Right lung (tissue), 2 donors: ENCODE measurements at regions not wholly inside any gene's neighbourhood (a gene's known extent, or its start where the extent isn't known, plus 50 kb on each side); places are given as distances from the start of the nearest gene placed in this dataset.
"Not testable (repeated sequence)": the region's sequence is repeated elsewhere in the genome, so short reads cannot be mapped to it uniquely, and the experiment has no call there.

Source experiments
- DNase-seq, 2 donors: peaks; one replicate each; pipeline ENCODE4 v3.0.0-alpha.2; 2013

GRCh38 chr5:116747881-116748280 lies 173.3 kb upstream of the SEMA6A start:
- DNase-seq = no peak

- DNase-seq = no peak
Measured at GRCh38 chr5:116746668-116747067, 172.0 kb upstream of the SEMA6A start.

- no peak for DNase-seq
Measured at GRCh38 chr5:116740771-116741170, 166.1 kb upstream of the SEMA6A start.

GRCh38 chr5:116739571-116739970 lies 164.9 kb upstream of the SEMA6A start:
- no peak for DNase-seq

- DNase-seq = no peak
Measured at GRCh38 chr5:116738615-116739261, 164.1 kb upstream of the SEMA6A start.

GRCh38 chr5:116738239-116738614 lies 163.6 kb upstream of the SEMA6A start:
- DNase-seq = no peak

- DNase-seq = no peak
Measured at GRCh38 chr5:116736671-116737070, 162.0 kb upstream of the SEMA6A start.

GRCh38 chr5:116733991-116734975 lies 159.7 kb upstream of the SEMA6A start:
- DNase-seq = peak; percentile 86 to 88

- DNase-seq = no peak
Measured at GRCh38 chr5:116732591-116732990, 158.0 kb upstream of the SEMA6A start.

- no peak for DNase-seq
Measured at GRCh38 chr5:116731432-116731831, 156.8 kb upstream of the SEMA6A start.

GRCh38 chr5:116730706-116731105 lies 156.1 kb upstream of the SEMA6A start:
- no peak for DNase-seq

- DNase-seq = no peak
Measured at GRCh38 chr5:116730185-116730584, 155.6 kb upstream of the SEMA6A start.

- DNase-seq = no peak
Measured at GRCh38 chr5:116727248-116727647, 152.6 kb upstream of the SEMA6A start.

- not testable (repeated sequence) for DNase-seq
Measured at GRCh38 chr5:116726180-116726579, 151.6 kb upstream of the SEMA6A start.

GRCh38 chr5:116724971-116725370 lies 150.3 kb upstream of the SEMA6A start:
- no peak for DNase-seq

- no peak for DNase-seq
Measured at GRCh38 chr5:116722651-116723050, 148.0 kb upstream of the SEMA6A start.

GRCh38 chr5:116719106-116719505 lies 144.5 kb upstream of the SEMA6A start:
- no peak for DNase-seq

- no peak for DNase-seq
Measured at GRCh38 chr5:116718317-116718716, 143.7 kb upstream of the SEMA6A start.

GRCh38 chr5:116709082-116709481 lies 134.5 kb upstream of the SEMA6A start:
- no peak for DNase-seq

GRCh38 chr5:116705121-116705519 lies 130.5 kb upstream of the SEMA6A start:
- not testable (repeated sequence) for DNase-seq

GRCh38 chr5:116703941-116704340 lies 129.3 kb upstream of the SEMA6A start:
- no peak for DNase-seq

GRCh38 chr5:116703328-116703727 lies 128.7 kb upstream of the SEMA6A start:
- no peak for DNase-seq

- DNase-seq = no peak
Measured at GRCh38 chr5:116702776-116703175, 128.2 kb upstream of the SEMA6A start.
